ENCODE measurements at regions not wholly inside any gene's neighbourhood (a gene's known extent, or its start where the extent isn't known, plus 50 kb on each side); places are given as distances from the start of the nearest gene placed in this dataset.

- no peak for DNase-seq (ENCODE audit: low read depth)
- TF ChIP-seq MAX (IDR thresholded peaks at IDR 0.05; ENCODE audit: low read depth, low read length): no peak
- no peak for TF ChIP-seq POLR2A (IDR thresholded peaks at IDR 0.05; ENCODE audit: extremely low read depth, insufficient read length)
- TF ChIP-seq CTCF (IDR thresholded peaks at IDR 0.05; ENCODE audit: low read depth, low read length): no peak
- TF ChIP-seq MYC (IDR thresholded peaks at IDR 0.05; ENCODE audit: low read depth, low read length): no peak
- H3K4me3 ChIP-seq (ENCODE audit: low read depth, low read length): no peak overlapping the region
Measured at GRCh38 chr2:155662224-155662623, 670.3 kb downstream of the NR4A2 start.

- DNase-seq (ENCODE audit: low read depth): no peak
- H3K4me3 ChIP-seq (ENCODE audit: low read depth, low read length): no peak overlapping the region
- TF ChIP-seq CTCF (IDR thresholded peaks at IDR 0.05; ENCODE audit: low read depth, low read length): no peak
- TF ChIP-seq MAX (IDR thresholded peaks at IDR 0.05; ENCODE audit: low read depth, low read length): no peak
- TF ChIP-seq MYC (IDR thresholded peaks at IDR 0.05; ENCODE audit: low read depth, low read length): no peak
- no peak for TF ChIP-seq POLR2A (IDR thresholded peaks at IDR 0.05; ENCODE audit: extremely low read depth, insufficient read length)
Measured at GRCh38 chr2:155653176-155653575, 679.3 kb downstream of the NR4A2 start.

GRCh38 chr2:155651851-155652250 is 680.7 kb downstream of the NR4A2 start:
- no peak overlapping the region for H3K4me3 ChIP-seq (ENCODE audit: low read depth, low read length)
- DNase-seq (ENCODE audit: low read depth): no peak
- TF ChIP-seq CTCF (IDR thresholded peaks at IDR 0.05; ENCODE audit: low read depth, low read length) (no peak), MYC (IDR thresholded peaks at IDR 0.05; ENCODE audit: low read depth, low read length) (no peak), MAX (IDR thresholded peaks at IDR 0.05; ENCODE audit: low read depth, low read length) (no peak), POLR2A (IDR thresholded peaks at IDR 0.05; ENCODE audit: extremely low read depth, insufficient read length) (no peak)

- no peak for DNase-seq (ENCODE audit: low read depth)
- no peak overlapping the region for H3K4me3 ChIP-seq (ENCODE audit: low read depth, low read length)
- no peak for TF ChIP-seq POLR2A (IDR thresholded peaks at IDR 0.05; ENCODE audit: extremely low read depth, insufficient read length)
- TF ChIP-seq MAX (IDR thresholded peaks at IDR 0.05; ENCODE audit: low read depth, low read length): no peak
- no peak for TF ChIP-seq CTCF (IDR thresholded peaks at IDR 0.05; ENCODE audit: low read depth, low read length)
- no peak for TF ChIP-seq MYC (IDR thresholded peaks at IDR 0.05; ENCODE audit: low read depth, low read length)
Measured at GRCh38 chr2:155645791-155646190, 686.7 kb downstream of the NR4A2 start.

- DNase-seq (ENCODE audit: low read depth): no peak
- no peak overlapping the region for H3K4me3 ChIP-seq (ENCODE audit: low read depth, low read length)
- TF ChIP-seq MAX (IDR thresholded peaks at IDR 0.05; ENCODE audit: low read depth, low read length) (no peak), CTCF (IDR thresholded peaks at IDR 0.05; ENCODE audit: low read depth, low read length) (no peak), MYC (IDR thresholded peaks at IDR 0.05; ENCODE audit: low read depth, low read length) (no peak), POLR2A (IDR thresholded peaks at IDR 0.05; ENCODE audit: extremely low read depth, insufficient read length) (no peak)
Measured at GRCh38 chr2:155643056-155643775, 689.3 kb downstream of the NR4A2 start.

Measured in NB4 (cell line).